ENCODE measurements at regions not wholly inside any gene's neighbourhood (a gene's known extent, or its start where the extent isn't known, plus 50 kb on each side); places are given as distances from the start of the nearest gene placed in this dataset.
"Not testable (repeated sequence)": the region's sequence is repeated elsewhere in the genome, so short reads cannot be mapped to it uniquely, and the experiment has no call there.

DNA sequence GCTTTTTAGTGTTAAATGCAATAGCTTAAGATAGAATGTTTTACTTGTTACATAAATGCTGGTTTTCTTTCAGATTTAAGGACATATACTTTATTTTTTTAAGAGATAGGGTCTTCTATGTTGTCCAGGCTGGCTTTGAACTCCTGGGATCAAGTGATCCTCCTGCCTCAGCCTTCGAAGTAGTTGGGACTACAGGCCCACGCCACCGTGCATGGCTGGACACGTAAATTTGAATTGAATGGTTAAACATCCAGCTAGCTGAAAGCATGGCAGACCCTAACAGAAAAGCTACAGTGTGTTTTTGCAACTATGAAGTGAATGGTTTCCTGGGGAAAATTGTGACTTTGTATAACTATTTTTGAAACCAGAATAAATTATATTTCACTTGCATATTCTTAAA lies 2888.6 kb downstream of the RPIA start:
- H3K9me3 ChIP-seq (replicated peaks in 1 of 2; ENCODE audit: control insufficient read depth in 1 of 2, insufficient read depth in 1 of 2, low read length in 2 of 2); H3K27me3 Mint-ChIP-seq (ENCODE audit: low read depth in 3 of 3); H2AFZ ChIP-seq (ENCODE audit: insufficient read depth, low read depth, low read length, poor library complexity, severe bottlenecking); intact Hi-C loops (cut with micrococcal nuclease); H3K27me3 ChIP-seq (ENCODE audit: control insufficient read depth in 2 of 2, insufficient read depth in 2 of 2, low read length in 2 of 2); H3K79me2 ChIP-seq (ENCODE audit: insufficient read depth, low read length); DNase-seq; H3K4me2 ChIP-seq (replicated peaks; ENCODE audit: extremely low read depth, low read length, poor library complexity, severe bottlenecking); H3K27ac Mint-ChIP-seq; H3K36me3 Mint-ChIP-seq; H4K20me1 ChIP-seq (ENCODE audit: insufficient read depth, low read length); H3K9ac ChIP-seq (ENCODE audit: insufficient read depth, low read length, poor library complexity, severe bottlenecking); H3K4me3 Mint-ChIP-seq; H3K36me3 ChIP-seq (replicated peaks in 1 of 2; ENCODE audit: control insufficient read depth in 1 of 2, insufficient read depth in 2 of 2, low read length in 2 of 2); H3K4me1 ChIP-seq (ENCODE audit: control insufficient read depth in 1 of 2, insufficient read depth in 2 of 2, low read length in 2 of 2); H3K4me1 Mint-ChIP-seq; H3K27ac ChIP-seq (ENCODE audit: low read depth in 1 of 2, low read length in 2 of 2); H3K4me3 ChIP-seq (replicated peaks in 1 of 3; ENCODE audit: low read depth in 2 of 3, low read length in 3 of 3): not testable (repeated sequence)
- H3K9me3 Mint-ChIP-seq = peaks cover 2 to 11% (median 4%) of the 10 kb centered on the region in 7 donors
- WGBS (ENCODE audit: insufficient coverage) = 87% methylated on average over 4 of the region's 4 CpGs

DNA sequence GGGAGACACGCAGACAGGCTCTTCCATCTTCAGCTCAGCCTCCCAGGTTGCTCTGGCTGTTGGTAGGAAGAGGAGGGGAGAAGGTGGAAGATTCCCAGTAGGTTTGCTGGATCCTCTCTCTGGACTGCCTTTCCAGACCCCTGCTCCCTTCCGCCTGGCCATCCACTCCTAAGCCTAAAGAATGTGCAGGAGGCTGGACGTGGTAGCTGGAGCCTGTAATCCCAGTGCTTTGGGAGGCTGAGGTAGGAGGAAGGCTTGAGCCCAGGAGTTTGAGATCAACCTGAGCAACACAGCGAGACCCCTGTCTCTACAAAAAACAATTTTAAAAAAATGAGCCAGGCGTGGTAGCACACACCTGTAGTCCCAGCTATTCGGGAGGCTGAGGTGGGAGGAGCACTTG lies 2895.6 kb downstream of the RPIA start:
- H3K36me3 ChIP-seq (replicated peaks in 1 of 2; ENCODE audit: control insufficient read depth in 1 of 2, insufficient read depth in 2 of 2, low read length in 2 of 2); H3K27me3 ChIP-seq (ENCODE audit: control insufficient read depth in 2 of 2, insufficient read depth in 2 of 2, low read length in 2 of 2); H3K79me2 ChIP-seq (ENCODE audit: insufficient read depth, low read length); H3K27ac Mint-ChIP-seq; H3K4me3 ChIP-seq (replicated peaks in 1 of 3; ENCODE audit: low read depth in 2 of 3, low read length in 3 of 3); H3K27ac ChIP-seq (ENCODE audit: low read depth in 1 of 2, low read length in 2 of 2); H3K4me3 Mint-ChIP-seq; H4K20me1 ChIP-seq (ENCODE audit: insufficient read depth, low read length); H2AFZ ChIP-seq (ENCODE audit: insufficient read depth, low read depth, low read length, poor library complexity, severe bottlenecking); H3K36me3 Mint-ChIP-seq; H3K9me3 ChIP-seq (replicated peaks in 1 of 2; ENCODE audit: control insufficient read depth in 1 of 2, insufficient read depth in 1 of 2, low read length in 2 of 2); H3K4me2 ChIP-seq (replicated peaks; ENCODE audit: extremely low read depth, low read length, poor library complexity, severe bottlenecking); DNase-seq; H3K9ac ChIP-seq (ENCODE audit: insufficient read depth, low read length, poor library complexity, severe bottlenecking); H3K4me1 ChIP-seq (ENCODE audit: control insufficient read depth in 1 of 2, insufficient read depth in 2 of 2, low read length in 2 of 2); intact Hi-C loops (cut with micrococcal nuclease); H3K4me1 Mint-ChIP-seq: not testable (repeated sequence)
- 80% methylated on average over 2 of the region's 6 CpGs for WGBS (ENCODE audit: insufficient coverage)
- peaks cover 4 to 28% (median 10%) of the 10 kb centered on the region in 7 donors for H3K9me3 Mint-ChIP-seq
- peaks cover 6 to 20% (median 20%) of the 10 kb centered on the region in 3 donors for H3K27me3 Mint-ChIP-seq (ENCODE audit: low read depth in 3 of 3)

DNA sequence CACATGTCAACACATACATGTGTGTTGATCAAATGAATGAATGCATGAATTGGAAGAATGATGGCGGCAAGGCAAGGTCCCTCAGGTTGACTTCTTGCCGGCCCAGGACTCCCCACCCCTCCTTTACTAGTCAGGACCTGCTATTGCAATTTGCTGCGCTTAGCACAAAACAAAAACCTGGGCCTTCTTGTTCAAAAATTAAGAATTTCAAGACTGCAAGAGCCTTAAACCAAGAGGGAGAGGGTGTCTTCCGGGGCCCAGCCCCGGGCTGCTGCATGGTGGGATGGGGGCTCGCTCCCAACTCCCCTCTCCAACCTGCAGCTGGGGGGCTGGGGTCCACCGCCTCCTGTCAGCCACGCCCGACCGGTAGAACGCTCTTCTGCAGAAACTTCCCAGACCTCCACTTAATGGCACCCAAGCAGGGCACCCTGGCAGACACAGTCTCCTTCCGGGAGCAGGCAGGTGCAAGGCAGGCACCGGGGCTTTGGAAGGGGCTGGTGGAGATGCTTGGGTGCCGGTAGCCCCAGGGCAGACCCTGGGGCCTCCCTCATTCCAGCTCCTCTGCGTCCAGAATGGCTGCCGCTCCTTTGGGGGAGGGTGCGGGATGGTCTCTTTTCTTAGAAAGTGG lies 2896.5 kb downstream of the RPIA start:
- H3K27ac ChIP-seq (ENCODE audit: low read depth in 1 of 2, low read length in 2 of 2); H3K9me3 ChIP-seq (replicated peaks in 1 of 2; ENCODE audit: control insufficient read depth in 1 of 2, insufficient read depth in 1 of 2, low read length in 2 of 2); H3K27ac Mint-ChIP-seq; intact Hi-C loops (cut with micrococcal nuclease); H3K4me3 ChIP-seq (replicated peaks in 1 of 3; ENCODE audit: low read depth in 2 of 3, low read length in 3 of 3); H3K4me1 Mint-ChIP-seq; H3K4me1 ChIP-seq (ENCODE audit: control insufficient read depth in 1 of 2, insufficient read depth in 2 of 2, low read length in 2 of 2); H3K4me2 ChIP-seq (replicated peaks; ENCODE audit: extremely low read depth, low read length, poor library complexity, severe bottlenecking); H2AFZ ChIP-seq (ENCODE audit: insufficient read depth, low read depth, low read length, poor library complexity, severe bottlenecking); H3K36me3 ChIP-seq (replicated peaks in 1 of 2; ENCODE audit: control insufficient read depth in 1 of 2, insufficient read depth in 2 of 2, low read length in 2 of 2); H3K4me3 Mint-ChIP-seq; DNase-seq; H3K27me3 ChIP-seq (ENCODE audit: control insufficient read depth in 2 of 2, insufficient read depth in 2 of 2, low read length in 2 of 2); H3K9ac ChIP-seq (ENCODE audit: insufficient read depth, low read length, poor library complexity, severe bottlenecking); H4K20me1 ChIP-seq (ENCODE audit: insufficient read depth, low read length); H3K36me3 Mint-ChIP-seq; H3K79me2 ChIP-seq (ENCODE audit: insufficient read depth, low read length): not testable (repeated sequence)
- H3K27me3 Mint-ChIP-seq (ENCODE audit: low read depth in 3 of 3) = peaks cover 8 to 23% (median 22%) of the 10 kb centered on the region in 3 donors
- 95% methylated on average over 5 of the region's 17 CpGs for WGBS (ENCODE audit: insufficient coverage)
- peaks cover 6 to 28% (median 9%) of the 10 kb centered on the region in 7 donors for H3K9me3 Mint-ChIP-seq

DNA sequence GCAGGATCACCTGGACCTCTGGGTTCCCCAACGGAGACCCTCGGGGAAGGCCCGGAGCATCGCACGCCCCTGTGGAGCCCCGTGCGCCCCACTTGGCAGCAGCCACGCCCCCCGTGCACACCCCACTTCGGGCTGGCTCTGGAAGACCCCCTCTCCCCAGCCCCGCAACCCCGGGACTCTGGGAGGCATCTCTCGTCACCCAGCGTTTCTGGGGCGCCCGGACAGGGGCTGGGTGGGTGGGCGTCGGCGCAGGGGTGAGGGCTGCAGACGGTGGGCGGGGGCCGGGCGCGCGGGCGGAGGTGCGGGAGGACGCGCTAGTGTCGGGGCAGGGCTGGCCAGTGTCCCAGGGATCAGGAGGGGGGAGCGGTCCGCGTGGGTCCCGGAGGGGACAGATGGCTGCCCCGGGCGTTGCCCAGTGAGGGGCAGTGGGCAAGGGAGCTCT lies 2897.3 kb downstream of the RPIA start:
- H3K4me3 Mint-ChIP-seq; H3K4me2 ChIP-seq (replicated peaks; ENCODE audit: extremely low read depth, low read length, poor library complexity, severe bottlenecking); DNase-seq; H3K27ac Mint-ChIP-seq; H3K79me2 ChIP-seq (ENCODE audit: insufficient read depth, low read length); H3K4me1 ChIP-seq (ENCODE audit: control insufficient read depth in 1 of 2, insufficient read depth in 2 of 2, low read length in 2 of 2); H3K27ac ChIP-seq (ENCODE audit: low read depth in 1 of 2, low read length in 2 of 2); H3K4me1 Mint-ChIP-seq; H3K9ac ChIP-seq (ENCODE audit: insufficient read depth, low read length, poor library complexity, severe bottlenecking); H3K9me3 ChIP-seq (replicated peaks in 1 of 2; ENCODE audit: control insufficient read depth in 1 of 2, insufficient read depth in 1 of 2, low read length in 2 of 2); H3K4me3 ChIP-seq (replicated peaks in 1 of 3; ENCODE audit: low read depth in 2 of 3, low read length in 3 of 3); H4K20me1 ChIP-seq (ENCODE audit: insufficient read depth, low read length); H3K36me3 Mint-ChIP-seq; H3K36me3 ChIP-seq (replicated peaks in 1 of 2; ENCODE audit: control insufficient read depth in 1 of 2, insufficient read depth in 2 of 2, low read length in 2 of 2); intact Hi-C loops (cut with micrococcal nuclease); H3K27me3 ChIP-seq (ENCODE audit: control insufficient read depth in 2 of 2, insufficient read depth in 2 of 2, low read length in 2 of 2); H2AFZ ChIP-seq (ENCODE audit: insufficient read depth, low read depth, low read length, poor library complexity, severe bottlenecking): not testable (repeated sequence)
- 92% methylated on average over 36 of the region's 36 CpGs for WGBS (ENCODE audit: insufficient coverage)
- peaks cover 5 to 24% (median 9%) of the 10 kb centered on the region in 7 donors for H3K9me3 Mint-ChIP-seq
- H3K27me3 Mint-ChIP-seq (ENCODE audit: low read depth in 3 of 3) = peaks cover 8 to 22% (median 22%) of the 10 kb centered on the region in 3 donors
